ENCODE measurements at regions not wholly inside any gene's neighbourhood (a gene's known extent, or its start where the extent isn't known, plus 50 kb on each side); places are given as distances from the start of the nearest gene placed in this dataset.
A peak's percentile ranks its signal among the peaks of the same experiment; 100 is the strongest.

- no peak overlapping the region for H4K8ac ChIP-seq (ENCODE audit: low read depth, low read length)
- H3K9me3 ChIP-seq (ENCODE audit: insufficient read depth, low read depth, low read length) = peaks cover 3% of the 10 kb centered on the region
- no peak overlapping the region for H3K18ac ChIP-seq (ENCODE audit: low read length)
- H4K91ac ChIP-seq (ENCODE audit: low read depth, low read length) = no peak overlapping the region
- H3K27me3 ChIP-seq (ENCODE audit: insufficient read depth, low read length) = no peaks in the 10 kb centered on the region
- no peak overlapping the region for H3K23ac ChIP-seq (ENCODE audit: low read length)
- H2BK120ac ChIP-seq (ENCODE audit: insufficient read depth, low read length, poor library complexity) = no peak overlapping the region
- H3K79me2 ChIP-seq (ENCODE audit: control insufficient read depth, insufficient read depth, low read length, poor library complexity) = no peaks in the 10 kb centered on the region
- no CpG with 5 or more reads among the region's 9 CpGs for WGBS (ENCODE audit: extremely low coverage, insufficient coverage, insufficient read length)
- no peaks in the 10 kb centered on the region for H3K79me1 ChIP-seq (ENCODE audit: low read length)
- H2AFZ ChIP-seq (ENCODE audit: insufficient read depth, low read length, poor library complexity) = no peak overlapping the region
- no peak for DNase-seq
- no peak overlapping the region for H2BK12ac ChIP-seq (ENCODE audit: low read length)
- no peak overlapping the region for H3K9ac ChIP-seq (ENCODE audit: low read length)
- H2BK5ac ChIP-seq (ENCODE audit: low read depth, low read length, poor library complexity) = no peak overlapping the region
- H3K27ac ChIP-seq (ENCODE audit: low read depth, low read length) = no peak overlapping the region
- no peak overlapping the region for H2AK5ac ChIP-seq (ENCODE audit: low read length)
- no peak overlapping the region for H3K4ac ChIP-seq (ENCODE audit: low read depth, low read length)
- no peaks in the 10 kb centered on the region for H3K4me1 ChIP-seq (ENCODE audit: control insufficient read depth in 1 of 2, insufficient read depth in 2 of 2, low read length in 2 of 2)
- no peak overlapping the region for H4K12ac ChIP-seq (ENCODE audit: low read depth, low read length)
- H3K4me3 ChIP-seq (ENCODE audit: low read depth, low read length) = no peak overlapping the region
- no peak overlapping the region for H3K4me2 ChIP-seq (ENCODE audit: low read length)
- H3K36me3 ChIP-seq (ENCODE audit: control insufficient read depth in 1 of 2, insufficient read depth in 2 of 2, low read length in 2 of 2) = no peaks in the 10 kb centered on the region
- H3K14ac ChIP-seq (ENCODE audit: low read length) = no peak overlapping the region
Observed at GRCh38 chr15:61654002-61654740, 406.1 kb downstream of the VPS13C start.

DNA sequence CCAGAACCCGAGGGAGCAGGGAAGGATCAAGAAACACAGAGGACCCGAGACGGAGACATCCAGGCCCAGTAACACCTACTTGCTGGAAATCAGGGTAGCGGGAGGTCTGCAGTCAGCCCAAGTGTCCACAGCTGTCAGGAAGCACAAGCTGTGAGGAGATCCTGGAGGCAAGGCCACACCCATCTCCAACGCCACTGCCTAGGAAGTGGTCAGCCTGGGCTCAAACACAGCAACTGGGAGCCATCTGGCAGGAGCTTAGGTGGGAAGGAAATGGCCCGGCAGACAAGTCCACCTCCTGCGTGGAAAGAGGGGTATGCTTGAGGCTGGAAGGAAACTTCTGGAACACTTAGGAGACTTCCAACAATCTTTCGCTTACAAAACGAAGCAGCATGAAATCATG is 407.1 kb downstream of the VPS13C start:
- no peak overlapping the region for H3K4me2 ChIP-seq (ENCODE audit: low read length)
- H3K23ac ChIP-seq (ENCODE audit: low read length) = no peak overlapping the region
- H3K79me1 ChIP-seq (ENCODE audit: low read length) = no peaks in the 10 kb centered on the region
- H2BK120ac ChIP-seq (ENCODE audit: insufficient read depth, low read length, poor library complexity) = no peak overlapping the region
- H3K18ac ChIP-seq (ENCODE audit: low read length) = no peak overlapping the region
- H2AK5ac ChIP-seq (ENCODE audit: low read length) = no peak overlapping the region
- no peak overlapping the region for H2BK5ac ChIP-seq (ENCODE audit: low read depth, low read length, poor library complexity)
- DNase-seq = no peak
- H2AFZ ChIP-seq (ENCODE audit: insufficient read depth, low read length, poor library complexity) = no peak overlapping the region
- H3K14ac ChIP-seq (ENCODE audit: low read length) = no peak overlapping the region
- no peak overlapping the region for H2BK12ac ChIP-seq (ENCODE audit: low read length)
- H3K79me2 ChIP-seq (ENCODE audit: control insufficient read depth, insufficient read depth, low read length, poor library complexity) = no peaks in the 10 kb centered on the region
- no peak overlapping the region for H4K8ac ChIP-seq (ENCODE audit: low read depth, low read length)
- no peak overlapping the region for H3K9ac ChIP-seq (ENCODE audit: low read length)
- no peaks in the 10 kb centered on the region for H3K36me3 ChIP-seq (ENCODE audit: control insufficient read depth in 1 of 2, insufficient read depth in 2 of 2, low read length in 2 of 2)
- no peaks in the 10 kb centered on the region for H3K4me1 ChIP-seq (ENCODE audit: control insufficient read depth in 1 of 2, insufficient read depth in 2 of 2, low read length in 2 of 2)
- H3K9me3 ChIP-seq (ENCODE audit: insufficient read depth, low read depth, low read length) = peaks cover 3% of the 10 kb centered on the region
- H4K91ac ChIP-seq (ENCODE audit: low read depth, low read length) = no peak overlapping the region
- no peak overlapping the region for H3K4me3 ChIP-seq (ENCODE audit: low read depth, low read length)
- H3K27me3 ChIP-seq (ENCODE audit: insufficient read depth, low read length) = no peaks in the 10 kb centered on the region
- no peak overlapping the region for H3K27ac ChIP-seq (ENCODE audit: low read depth, low read length)
- no peak overlapping the region for H4K12ac ChIP-seq (ENCODE audit: low read depth, low read length)
- no CpG with 5 or more reads among the region's 9 CpGs for WGBS (ENCODE audit: extremely low coverage, insufficient coverage, insufficient read length)
- no peak overlapping the region for H3K4ac ChIP-seq (ENCODE audit: low read depth, low read length)

DNA sequence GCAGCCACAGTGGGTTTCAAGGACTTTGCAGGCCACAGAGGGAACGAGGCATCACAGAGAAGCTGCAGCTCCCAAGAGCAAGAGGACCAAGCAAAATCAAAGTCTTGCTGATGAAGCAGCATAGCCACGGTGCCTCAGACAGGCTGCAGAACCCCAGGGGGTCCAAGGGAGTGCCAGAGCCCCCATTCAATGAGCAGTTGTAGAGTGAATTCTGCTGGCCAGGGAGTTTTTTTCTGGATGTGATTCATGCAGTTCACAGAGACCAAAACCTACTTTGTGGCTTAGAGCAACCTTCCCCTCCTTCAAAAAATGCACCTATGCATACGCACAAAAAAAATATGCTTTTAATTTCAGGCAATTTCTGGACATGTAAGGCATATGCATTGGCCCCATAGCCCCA is 409.0 kb downstream of the VPS13C start:
- H3K27me3 ChIP-seq (ENCODE audit: insufficient read depth, low read length) = no peaks in the 10 kb centered on the region
- H4K91ac ChIP-seq (ENCODE audit: low read depth, low read length) = no peak overlapping the region
- H2BK120ac ChIP-seq (ENCODE audit: insufficient read depth, low read length, poor library complexity) = no peak overlapping the region
- no peak overlapping the region for H4K8ac ChIP-seq (ENCODE audit: low read depth, low read length)
- H2AFZ ChIP-seq (ENCODE audit: insufficient read depth, low read length, poor library complexity) = no peak overlapping the region
- H4K12ac ChIP-seq (ENCODE audit: low read depth, low read length) = no peak overlapping the region
- no peaks in the 10 kb centered on the region for H3K36me3 ChIP-seq (ENCODE audit: control insufficient read depth in 1 of 2, insufficient read depth in 2 of 2, low read length in 2 of 2)
- no peaks in the 10 kb centered on the region for H3K79me1 ChIP-seq (ENCODE audit: low read length)
- H3K4me3 ChIP-seq (ENCODE audit: low read depth, low read length) = peak overlapping the region; percentile 28
- H3K4me2 ChIP-seq (ENCODE audit: low read length) = no peak overlapping the region
- H2BK5ac ChIP-seq (ENCODE audit: low read depth, low read length, poor library complexity) = no peak overlapping the region
- H3K18ac ChIP-seq (ENCODE audit: low read length) = no peak overlapping the region
- no peak overlapping the region for H2BK12ac ChIP-seq (ENCODE audit: low read length)
- no peak overlapping the region for H3K14ac ChIP-seq (ENCODE audit: low read length)
- H2AK5ac ChIP-seq (ENCODE audit: low read length) = no peak overlapping the region
- H3K4ac ChIP-seq (ENCODE audit: low read depth, low read length) = no peak overlapping the region
- H3K9ac ChIP-seq (ENCODE audit: low read length) = no peak overlapping the region
- no peaks in the 10 kb centered on the region for H3K4me1 ChIP-seq (ENCODE audit: control insufficient read depth in 1 of 2, insufficient read depth in 2 of 2, low read length in 2 of 2)
- WGBS (ENCODE audit: extremely low coverage, insufficient coverage, insufficient read length) = no CpG with 5 or more reads among the region's 3 CpGs
- no peaks in the 10 kb centered on the region for H3K79me2 ChIP-seq (ENCODE audit: control insufficient read depth, insufficient read depth, low read length, poor library complexity)
- H3K9me3 ChIP-seq (ENCODE audit: insufficient read depth, low read depth, low read length) = peaks cover 3% of the 10 kb centered on the region
- H3K27ac ChIP-seq (ENCODE audit: low read depth, low read length) = no peak overlapping the region
- DNase-seq = no peak
- H3K23ac ChIP-seq (ENCODE audit: low read length) = no peak overlapping the region

GRCh38 chr15:61649046-61649445 is 411.2 kb downstream of the VPS13C start:
- Histone ChIP-seq H2AK5ac (ENCODE audit: low read length) (no peak overlapping the region), H3K9me3 (ENCODE audit: insufficient read depth, low read depth, low read length) (peaks cover 3% of the 10 kb centered on the region), H3K27ac (ENCODE audit: low read depth, low read length) (no peak overlapping the region), H4K12ac (ENCODE audit: low read depth, low read length) (no peak overlapping the region), H4K8ac (ENCODE audit: low read depth, low read length) (no peak overlapping the region), H3K36me3 (ENCODE audit: control insufficient read depth in 1 of 2, insufficient read depth in 2 of 2, low read length in 2 of 2) (no peaks in the 10 kb centered on the region), H3K23ac (ENCODE audit: low read length) (no peak overlapping the region), H3K4ac (ENCODE audit: low read depth, low read length) (no peak overlapping the region), H3K27me3 (ENCODE audit: insufficient read depth, low read length) (no peaks in the 10 kb centered on the region), H3K9ac (ENCODE audit: low read length) (no peak overlapping the region), H4K91ac (ENCODE audit: low read depth, low read length) (no peak overlapping the region), H3K18ac (ENCODE audit: low read length) (no peak overlapping the region), H3K14ac (ENCODE audit: low read length) (no peak overlapping the region), H3K79me2 (ENCODE audit: control insufficient read depth, insufficient read depth, low read length, poor library complexity) (no peaks in the 10 kb centered on the region), H3K79me1 (ENCODE audit: low read length) (no peaks in the 10 kb centered on the region), H3K4me3 (ENCODE audit: low read depth, low read length) (no peak overlapping the region), H3K4me2 (ENCODE audit: low read length) (no peak overlapping the region), H2BK12ac (ENCODE audit: low read length) (no peak overlapping the region), H3K4me1 (ENCODE audit: control insufficient read depth in 1 of 2, insufficient read depth in 2 of 2, low read length in 2 of 2) (no peaks in the 10 kb centered on the region), H2BK5ac (ENCODE audit: low read depth, low read length, poor library complexity) (no peak overlapping the region), H2BK120ac (ENCODE audit: insufficient read depth, low read length, poor library complexity) (no peak overlapping the region), H2AFZ (ENCODE audit: insufficient read depth, low read length, poor library complexity) (no peak overlapping the region)
- no peak for DNase-seq
- no CpG with 5 or more reads among the region's 5 CpGs for WGBS (ENCODE audit: extremely low coverage, insufficient coverage, insufficient read length)

Data from trophoblast cell (in vitro differentiated cells and primary cell).